ENCODE measurements at regions not wholly inside any gene's neighbourhood (a gene's known extent, or its start where the extent isn't known, plus 50 kb on each side); places are given as distances from the start of the nearest gene placed in this dataset.

DNA sequence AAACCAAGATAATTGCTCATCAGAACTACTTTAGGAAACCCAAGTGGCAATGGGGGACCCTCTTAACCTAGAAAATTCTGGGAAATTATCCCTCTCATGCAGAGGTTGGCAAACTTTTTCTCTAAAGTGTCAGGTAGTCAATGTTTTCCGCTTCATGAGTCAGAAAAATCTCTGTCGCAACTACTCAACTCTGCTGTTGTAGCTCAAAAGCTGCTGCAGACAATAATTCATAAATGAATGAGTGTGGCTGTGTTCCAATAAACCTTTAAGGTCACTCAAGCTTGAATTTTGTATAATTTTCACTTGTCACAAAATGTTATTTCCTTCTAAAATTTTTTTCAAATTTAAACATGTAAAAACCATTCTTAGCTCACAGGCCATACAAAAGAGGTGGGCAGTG is 193.4 kb upstream of the MID1 start:
- DNase-seq (ENCODE audit: low spot score), result no peak

DNA sequence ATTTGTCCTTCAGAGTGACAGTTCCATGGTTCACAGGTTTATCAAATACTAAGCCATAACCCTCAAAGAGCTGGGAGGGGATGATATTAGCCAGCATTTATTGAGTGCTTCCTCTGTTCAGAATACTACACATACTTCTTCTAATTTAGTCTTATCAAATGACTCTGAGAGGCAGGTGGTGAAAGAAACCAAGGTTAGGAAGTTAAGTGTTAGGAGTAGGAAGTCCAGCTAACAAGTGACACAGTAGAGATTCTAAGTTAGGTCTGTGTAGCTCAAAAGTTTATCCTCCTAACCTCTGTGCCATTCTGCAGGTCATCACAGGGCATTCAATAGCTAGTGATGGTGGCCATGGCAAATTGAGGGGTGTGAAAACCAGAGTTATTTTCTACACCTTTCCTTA is 198.3 kb upstream of the MID1 start:
- DNase-seq (ENCODE audit: low spot score), result no peak

DNA sequence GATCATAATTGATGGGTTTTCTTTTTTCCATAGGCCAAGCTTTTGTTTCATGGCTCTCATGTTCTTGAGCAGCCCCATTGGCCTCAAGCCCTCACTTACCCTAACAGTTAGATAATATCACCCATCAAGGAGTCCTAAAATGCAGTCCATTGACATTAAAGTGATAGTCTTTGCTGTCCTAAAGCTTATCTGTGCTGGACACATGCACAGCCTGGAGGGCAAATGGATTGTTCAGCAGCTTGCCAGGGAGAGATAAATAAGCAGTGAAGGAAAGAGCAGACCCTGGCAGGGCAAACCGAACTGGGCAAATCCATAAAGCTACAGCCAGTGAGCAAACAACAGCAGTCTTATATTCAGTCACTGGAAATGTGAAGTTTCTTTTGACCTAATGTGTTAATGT is 199.6 kb upstream of the MID1 start:
- DNase-seq (ENCODE audit: low spot score), result no peak

DNA sequence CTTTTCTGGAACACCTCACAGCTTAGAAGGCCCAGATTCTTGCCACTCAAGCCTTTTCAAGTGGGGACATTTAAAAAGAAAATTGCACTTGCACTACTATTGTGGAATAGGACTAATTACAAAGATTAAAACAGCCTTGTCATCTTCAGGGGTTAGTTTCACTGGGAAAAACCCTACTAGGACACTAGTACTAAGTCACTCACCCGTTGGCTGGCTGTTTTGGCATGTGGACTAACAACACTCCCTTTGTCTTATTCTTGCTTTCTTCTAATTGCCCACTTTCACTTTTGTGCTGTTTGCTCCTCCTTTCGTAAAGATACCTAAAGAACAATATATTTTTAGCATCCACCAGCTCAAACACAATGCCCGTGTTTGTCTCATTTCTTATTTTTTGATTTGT is 200.9 kb upstream of the MID1 start:
- no peak for DNase-seq (ENCODE audit: low spot score)

DNA sequence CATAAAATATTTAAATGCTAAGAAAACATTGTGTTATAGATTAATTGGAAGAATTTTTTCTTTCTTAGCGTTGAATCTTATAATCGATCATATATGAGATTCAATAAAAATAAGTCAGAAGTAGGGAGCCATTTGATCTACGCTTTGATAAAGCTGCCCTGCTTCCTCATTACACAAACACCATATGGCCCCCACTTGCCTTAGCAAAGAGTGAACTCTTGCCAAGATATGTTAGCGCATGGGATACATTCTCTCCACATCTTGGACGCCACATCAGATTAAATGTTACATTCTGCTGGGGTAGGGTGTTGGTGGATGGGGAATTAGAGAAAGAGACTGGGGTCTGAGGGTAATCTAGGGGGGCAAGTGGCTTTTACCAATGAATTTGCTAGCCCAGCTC is 207.7 kb upstream of the MID1 start:
- no peak for DNase-seq (ENCODE audit: low spot score)

DNA sequence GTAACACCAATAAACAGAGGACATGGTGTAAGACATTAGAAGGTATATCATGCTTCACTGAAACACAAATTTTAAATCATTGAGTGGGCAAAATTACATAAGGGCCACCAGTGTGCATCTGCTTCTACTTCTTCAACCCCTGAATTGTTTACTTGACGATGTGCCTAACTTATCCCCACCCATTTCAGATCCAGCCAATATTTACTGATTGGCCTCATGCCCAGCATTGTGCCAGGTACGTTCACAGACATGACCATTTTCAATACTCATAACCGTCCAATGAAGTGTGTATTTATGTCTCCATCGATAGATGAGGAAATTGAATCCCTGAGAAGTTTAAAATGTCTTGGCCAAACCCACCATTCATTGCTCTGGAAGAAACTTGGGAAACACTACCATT is 208.3 kb upstream of the MID1 start:
- peak; percentile 27 for DNase-seq (ENCODE audit: low spot score)

DNA sequence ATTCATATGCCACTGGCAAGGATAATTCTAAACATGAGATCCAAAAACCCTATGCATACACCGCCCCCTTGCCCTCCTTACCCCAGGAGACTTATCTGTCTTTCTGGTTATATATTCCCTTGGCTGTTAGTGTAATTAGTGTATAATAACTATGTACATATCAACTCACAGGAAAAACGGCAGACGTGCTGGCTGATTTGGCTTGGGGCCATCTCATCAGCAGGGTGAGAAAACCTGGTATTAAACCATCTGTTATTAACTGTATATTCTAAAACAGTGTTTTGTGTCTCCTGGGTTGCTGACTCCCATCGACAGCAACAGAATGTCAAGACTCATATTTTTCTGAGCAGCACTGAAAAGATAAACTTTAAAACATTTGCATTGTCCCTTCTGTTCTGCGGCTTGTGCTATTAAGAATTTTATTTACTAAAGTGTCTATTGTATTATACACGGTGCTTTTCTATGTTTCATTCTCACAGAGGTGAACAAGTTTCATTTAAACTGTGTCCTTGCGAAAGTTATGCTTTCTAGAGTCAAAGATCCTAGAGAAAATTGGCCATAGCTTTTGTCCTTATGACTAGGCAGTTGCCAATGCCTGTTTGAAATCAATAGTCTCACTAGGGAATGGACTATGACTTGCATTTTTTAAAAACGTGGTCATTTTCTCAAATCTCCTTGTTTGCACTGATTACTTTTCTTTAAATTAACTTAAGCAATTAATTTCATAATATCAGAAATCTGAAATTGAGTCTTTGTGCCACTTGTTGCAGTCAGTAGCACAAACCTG is 211.5 kb upstream of the MID1 start:
- DNase-seq (ENCODE audit: low spot score), result no peak

DNA sequence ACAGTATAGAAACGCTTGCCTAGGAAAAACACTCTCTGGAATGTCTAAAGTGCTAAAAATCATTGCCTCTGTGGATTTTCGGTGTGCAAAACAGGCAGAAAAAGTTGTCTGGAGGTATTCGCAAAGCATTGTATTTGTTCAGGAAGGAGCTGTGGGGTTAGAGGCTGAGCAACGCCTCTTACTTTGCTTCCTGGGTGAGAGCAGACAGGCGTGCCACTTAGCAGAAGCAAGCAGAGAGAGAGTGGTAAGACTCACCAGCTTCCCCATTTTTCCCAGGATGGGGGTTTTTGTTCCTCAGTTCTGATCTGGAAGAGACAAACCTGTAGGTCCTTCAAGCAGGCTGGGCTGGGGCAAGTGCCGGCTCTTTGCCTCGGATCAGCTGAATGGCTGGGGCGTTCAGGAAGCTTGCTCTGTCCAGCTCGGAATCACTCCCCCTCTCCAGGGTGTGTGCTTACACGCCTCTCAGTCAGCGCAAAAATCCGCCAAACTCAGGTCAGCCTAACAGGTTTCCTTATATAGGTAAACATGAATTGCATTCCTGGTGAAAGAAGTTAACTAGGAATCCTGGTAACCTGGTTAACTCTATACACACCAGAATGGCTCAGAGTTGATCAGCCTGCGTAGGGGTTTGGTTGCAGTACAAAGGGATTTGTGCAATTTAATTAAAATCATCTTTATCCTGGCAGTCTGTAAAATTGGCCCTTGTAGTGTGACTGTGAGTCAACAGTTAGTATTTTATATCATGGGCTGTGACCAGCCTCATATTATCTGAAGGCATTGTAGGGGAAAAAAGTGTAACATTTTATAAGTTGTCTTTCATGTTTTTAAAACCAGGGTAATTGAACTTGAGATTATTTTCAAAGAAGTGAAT is 213.1 kb upstream of the MID1 start:
- DNase-seq (ENCODE audit: low spot score), result peak; percentile 51

DNA sequence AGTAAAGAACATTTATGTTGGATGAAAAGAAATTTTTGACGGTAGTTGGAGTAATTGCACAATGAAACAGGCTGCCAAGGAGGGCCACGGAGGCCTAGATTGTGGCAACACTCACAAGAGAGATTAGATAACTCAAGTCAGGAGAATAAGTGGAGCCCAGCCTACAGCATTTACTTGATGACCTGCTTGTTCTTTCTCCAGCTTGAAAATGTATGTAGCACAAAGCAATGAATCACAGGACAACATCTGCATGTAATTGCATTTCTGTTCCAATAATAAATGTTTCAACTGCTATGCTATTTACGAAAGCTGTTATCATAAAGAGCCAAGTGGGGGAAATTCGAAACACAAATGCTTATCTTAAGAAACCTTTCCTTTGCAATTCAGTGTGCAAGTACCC is 221.2 kb upstream of the MID1 start:
- DNase-seq (ENCODE audit: low spot score), result no peak

DNA sequence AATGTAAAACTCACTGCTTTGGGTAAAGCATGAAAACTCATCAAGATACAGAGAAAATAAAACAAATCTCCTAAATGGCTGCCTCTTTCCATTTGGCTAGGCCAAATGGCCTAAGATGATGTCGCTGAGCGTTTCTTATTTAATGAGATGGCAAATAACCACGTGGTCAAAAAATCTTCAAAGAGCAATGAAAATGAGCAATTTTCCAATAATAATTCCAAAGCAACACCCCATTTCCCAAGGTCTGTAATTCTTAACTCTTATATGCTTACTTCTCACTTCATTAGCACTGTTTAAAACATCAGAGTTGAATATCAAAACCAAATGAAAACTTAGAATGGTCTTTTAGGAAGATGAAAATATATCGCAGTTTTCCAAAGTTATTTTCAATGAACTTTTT is 222.3 kb upstream of the MID1 start:
- DNase-seq (ENCODE audit: low spot score), result no peak

DNA sequence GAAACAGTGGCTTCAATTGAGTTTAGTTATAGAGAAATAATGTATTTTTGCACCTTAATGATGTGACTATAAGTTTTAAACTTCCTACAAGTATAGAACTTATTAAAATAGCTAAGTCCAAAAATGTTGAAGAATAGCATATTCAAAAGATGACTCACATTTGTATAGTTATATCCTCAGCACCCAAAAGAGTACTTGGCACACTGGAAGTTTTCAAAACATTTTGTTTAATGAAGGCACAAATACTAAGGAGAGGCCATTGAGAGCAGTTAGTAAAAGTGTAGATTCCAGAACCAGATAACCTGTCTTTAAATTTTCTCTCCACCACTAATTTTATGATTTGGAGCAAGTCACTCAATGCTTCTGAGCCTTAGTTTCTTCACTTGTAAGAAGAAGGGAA is 226.9 kb upstream of the MID1 start:
- DNase-seq (ENCODE audit: low spot score), result no peak

DNA sequence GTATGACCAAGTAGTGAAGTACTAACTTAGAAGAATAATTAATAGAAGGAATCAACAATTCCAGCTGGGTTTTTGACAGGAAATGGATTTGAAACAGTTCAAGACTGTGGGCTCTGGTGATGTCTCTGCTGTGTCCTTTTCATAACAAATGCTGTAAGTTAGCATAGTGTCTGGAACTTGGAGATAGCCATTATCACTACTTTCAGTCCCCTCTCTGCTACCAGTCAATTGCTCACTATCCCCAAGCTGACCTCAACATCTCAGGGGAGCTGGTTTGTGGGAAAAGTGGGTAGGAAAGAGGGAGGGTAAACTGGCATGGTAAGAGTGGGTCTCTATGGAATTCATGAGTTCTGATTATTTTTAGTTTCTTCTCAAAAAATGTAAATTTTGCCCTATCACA is 231.4 kb upstream of the MID1 start:
- no peak for DNase-seq (ENCODE audit: low spot score)

DNA sequence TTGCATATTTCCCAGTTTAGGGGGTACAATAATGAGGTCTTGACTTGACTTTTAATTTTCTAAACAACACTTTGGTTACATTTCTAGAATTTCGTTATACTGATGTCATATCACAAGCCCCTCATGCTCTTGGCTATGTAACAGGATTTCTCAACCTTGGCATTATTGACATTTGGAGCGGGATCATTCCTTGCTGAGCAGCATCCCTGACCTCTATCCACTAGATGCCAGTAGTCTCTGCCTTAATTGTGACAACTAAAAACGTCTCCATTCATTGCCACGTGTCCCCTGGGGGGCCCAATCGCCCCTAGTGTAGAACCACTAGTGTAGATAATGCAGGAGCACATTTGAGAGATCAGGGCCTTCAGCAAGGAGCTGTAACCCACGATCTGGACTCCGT is 234.2 kb upstream of the MID1 start:
- no peak for DNase-seq (ENCODE audit: low spot score)

DNA sequence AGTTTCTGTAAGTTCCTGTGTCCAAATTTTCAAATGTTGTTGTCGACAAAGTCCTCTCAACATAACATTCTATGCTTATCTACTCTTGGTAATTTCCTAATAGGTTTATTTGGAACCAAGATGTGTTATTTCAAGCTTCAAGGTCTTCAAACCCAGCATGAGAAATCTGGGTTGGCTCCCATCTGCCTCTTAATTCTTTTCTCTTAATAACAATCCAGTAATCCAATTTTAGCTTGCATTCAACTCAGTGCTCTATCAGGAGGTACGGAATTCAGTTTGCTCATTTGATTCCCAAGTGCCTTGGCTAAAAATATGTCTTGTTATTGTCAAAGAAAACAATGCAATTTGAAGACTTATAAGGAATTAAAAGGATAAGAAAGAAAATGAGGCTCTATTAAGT is 235.5 kb upstream of the MID1 start:
- no peak for DNase-seq (ENCODE audit: low spot score)

DNA sequence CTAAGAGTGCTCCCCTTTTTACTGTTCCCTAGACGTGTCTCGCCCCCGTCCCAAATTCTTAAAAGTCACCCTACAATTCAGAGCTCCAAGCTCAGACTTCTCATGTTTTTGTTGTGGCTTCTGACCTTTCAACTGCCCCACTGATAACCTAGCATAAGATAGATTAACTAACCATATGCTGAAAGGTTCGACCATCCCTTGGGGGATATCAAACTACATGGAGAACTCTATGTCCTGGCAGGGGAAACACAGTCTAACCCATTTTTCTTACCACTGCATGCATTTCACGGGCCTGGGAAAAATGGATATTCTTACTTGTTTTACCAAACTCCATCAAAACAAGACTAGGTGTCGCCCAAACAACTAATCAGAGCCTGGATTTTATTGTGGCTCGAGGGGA is 236.4 kb upstream of the MID1 start:
- DNase-seq (ENCODE audit: low spot score), result no peak

DNA sequence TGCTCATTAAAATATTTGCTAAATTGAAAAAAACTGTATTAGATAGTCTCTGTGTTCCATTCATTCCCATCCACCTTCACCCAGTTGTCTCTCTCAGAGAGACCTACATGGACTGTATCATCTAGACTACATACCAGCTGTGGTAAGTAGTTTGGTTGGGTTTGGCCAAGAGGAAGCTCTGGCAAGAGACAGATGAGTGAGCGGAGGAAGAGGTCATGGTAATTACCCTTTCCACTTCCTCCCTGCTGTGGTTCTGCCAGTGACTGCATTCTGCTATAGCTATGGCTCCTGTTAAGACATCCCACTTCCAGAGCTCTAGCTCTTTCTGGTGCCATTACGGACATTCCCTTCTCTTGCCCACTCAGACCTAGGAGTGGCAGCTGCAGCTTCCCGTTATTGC is 239.0 kb upstream of the MID1 start:
- no peak for DNase-seq (ENCODE audit: low spot score)

DNA sequence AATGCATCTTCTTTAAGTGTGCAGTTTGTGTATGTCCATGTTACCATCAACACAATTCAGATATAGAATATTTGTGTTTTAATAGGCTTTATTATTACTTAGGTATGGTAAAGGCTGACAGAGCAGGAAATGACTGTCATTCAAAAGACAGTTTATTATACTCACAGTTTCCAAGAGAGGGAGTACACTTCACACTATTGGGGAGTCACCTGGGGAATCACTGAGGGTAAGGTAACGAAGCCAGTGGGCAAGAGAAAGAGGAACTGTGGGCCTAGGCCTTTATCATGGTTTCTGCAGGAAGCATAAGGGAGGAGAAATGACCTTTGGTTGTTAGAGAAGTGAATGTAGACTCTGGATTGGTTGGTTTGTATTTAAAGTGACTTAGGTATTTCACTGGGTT is 235.1 kb upstream of the HCCS start:
- DNase-seq (ENCODE audit: low spot score), result no peak

DNA sequence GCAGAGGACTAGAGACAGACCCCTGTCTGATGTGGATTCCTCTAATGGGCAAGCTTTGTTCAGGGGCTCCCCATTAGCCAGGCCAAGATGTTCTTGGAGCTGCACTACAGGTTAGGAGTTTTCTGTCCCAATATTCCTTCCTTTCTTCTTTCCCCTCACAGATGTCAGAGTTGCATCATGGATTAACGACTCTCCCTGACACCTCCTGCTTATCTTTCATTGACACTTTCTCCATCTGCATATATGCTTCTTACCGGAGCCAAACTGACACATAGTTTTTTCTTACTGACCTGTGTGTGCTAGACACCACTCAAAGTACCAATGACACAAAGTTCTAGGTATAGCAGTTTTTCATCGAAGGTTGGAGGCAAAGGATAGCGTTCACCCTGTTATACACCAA is 228.6 kb upstream of the HCCS start:
- no peak for DNase-seq (ENCODE audit: low spot score)

DNA sequence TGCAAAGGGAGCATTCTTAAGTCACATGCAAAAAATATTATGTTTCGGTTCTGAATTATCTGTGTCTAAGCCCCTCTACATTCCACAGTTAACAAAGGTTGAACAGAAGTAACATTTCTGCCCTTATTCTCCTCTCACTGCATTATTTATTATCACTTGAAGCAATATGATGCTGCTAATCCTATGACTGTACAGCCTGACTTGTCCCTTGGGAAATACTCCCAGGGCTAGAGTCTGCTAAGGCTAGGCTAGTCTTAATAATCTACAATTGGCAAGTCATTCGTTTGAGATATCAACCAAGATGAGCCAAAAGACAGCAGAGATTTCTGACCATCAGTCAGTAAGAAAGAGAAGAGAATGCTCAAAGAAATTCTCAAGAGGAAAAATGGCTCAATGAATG is 226.9 kb upstream of the HCCS start:
- DNase-seq (ENCODE audit: low spot score), result no peak

DNA sequence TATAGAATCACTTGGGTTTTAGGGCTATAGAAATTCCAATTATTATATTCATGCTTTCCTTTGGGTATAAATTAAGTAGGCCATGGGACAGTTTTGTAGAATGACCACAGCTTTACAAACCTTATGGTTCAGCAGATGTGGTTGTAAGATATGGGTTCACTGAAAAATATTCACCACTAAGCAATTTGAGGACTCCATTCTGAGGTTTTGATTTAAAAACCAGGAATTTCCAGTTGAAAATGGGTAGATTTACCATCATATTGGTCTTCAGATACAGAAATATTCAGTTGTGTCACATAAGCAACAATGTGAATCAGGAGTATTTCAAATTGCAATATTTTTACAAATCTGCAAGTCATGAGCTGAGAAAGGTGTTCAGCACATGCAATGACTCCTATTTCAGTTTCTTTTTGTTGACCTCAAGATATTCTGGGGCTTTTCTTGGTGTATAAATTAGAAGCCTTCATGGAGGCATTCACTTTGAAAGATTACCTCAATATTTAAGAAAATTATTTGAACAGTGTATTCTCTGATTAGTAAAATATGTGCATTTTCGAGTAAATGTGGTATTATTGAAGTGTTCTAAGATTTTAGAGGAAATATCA is 218.4 kb upstream of the HCCS start:
- no peak for DNase-seq (ENCODE audit: low spot score)

DNA sequence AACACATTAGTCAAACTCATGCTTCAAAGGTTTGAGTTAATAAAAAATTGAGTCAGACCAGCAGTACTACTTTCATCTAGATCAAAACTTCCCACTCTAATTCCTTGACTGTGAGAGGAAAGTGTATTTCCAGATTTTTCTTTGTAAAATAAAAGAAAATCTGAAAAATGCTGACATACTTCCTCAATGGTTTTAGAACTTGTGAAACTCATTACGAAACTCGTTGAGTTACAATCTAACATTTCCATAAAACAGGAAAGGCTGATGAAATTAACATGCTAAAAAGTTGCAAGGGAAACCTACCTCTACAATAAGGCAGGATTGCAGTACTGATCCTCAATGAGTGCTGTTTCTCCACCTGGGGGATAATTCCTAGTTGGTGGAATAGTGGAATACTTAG is 217.8 kb upstream of the HCCS start:
- DNase-seq (ENCODE audit: low spot score), result no peak

DNA sequence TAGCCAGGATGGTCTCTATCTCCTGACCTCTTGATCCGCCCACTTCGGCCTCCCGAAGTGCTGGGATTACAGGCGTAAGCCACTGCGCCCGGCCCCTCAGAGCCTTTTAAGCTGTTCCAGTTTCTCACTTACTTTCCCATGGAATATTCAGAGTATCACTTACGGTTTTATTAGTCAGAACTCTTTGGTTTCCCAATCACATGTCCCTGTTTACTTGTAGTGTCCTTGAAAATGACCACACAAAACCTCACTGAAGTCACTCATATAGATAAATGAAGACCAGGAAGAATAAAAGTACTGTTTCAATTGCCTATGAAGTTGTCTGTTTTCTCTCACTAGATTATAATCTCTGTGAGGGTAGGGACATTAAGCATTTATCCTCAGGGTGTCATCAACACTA is 217.2 kb upstream of the HCCS start:
- no peak for DNase-seq (ENCODE audit: low spot score)

DNA sequence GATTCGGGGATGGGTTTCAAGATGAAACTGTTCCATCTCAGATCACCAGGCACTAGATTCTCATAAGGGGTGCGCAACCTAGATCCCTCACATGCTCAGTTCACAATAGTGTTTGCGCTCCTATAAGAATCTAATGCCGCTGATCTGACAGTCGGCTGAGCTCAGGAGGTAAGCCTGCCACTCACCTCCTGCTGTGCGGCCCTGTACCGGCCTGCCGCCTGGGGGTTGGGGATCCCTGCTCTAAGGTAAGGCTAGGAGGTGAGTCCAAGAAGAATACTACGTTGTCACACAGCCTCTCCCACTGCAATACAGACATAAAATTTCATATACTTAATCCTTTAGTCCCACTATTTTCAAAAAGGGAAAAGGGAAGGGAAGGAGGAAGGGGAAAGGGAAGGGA is 213.4 kb upstream of the HCCS start:
- DNase-seq (ENCODE audit: low spot score), result no peak

All from HT-29 (cell line).